Activated T-cell treated with anti-CD3 and anti-CD28 coated beads for 4 hours (primary cell): ENCODE measurements at regions not wholly inside any gene's neighbourhood (a gene's known extent, or its start where the extent isn't known, plus 50 kb on each side); places are given as distances from the start of the nearest gene placed in this dataset.
A peak's percentile ranks its signal among the peaks of the same experiment; 100 is the strongest.
"Not testable (repeated sequence)": the region's sequence is repeated elsewhere in the genome, so short reads cannot be mapped to it uniquely, and the experiment has no call there.

Source experiments
- DNase-seq: peaks from one replicate; pipeline ENCODE4 v3.0.0-alpha.2; 2020

DNA sequence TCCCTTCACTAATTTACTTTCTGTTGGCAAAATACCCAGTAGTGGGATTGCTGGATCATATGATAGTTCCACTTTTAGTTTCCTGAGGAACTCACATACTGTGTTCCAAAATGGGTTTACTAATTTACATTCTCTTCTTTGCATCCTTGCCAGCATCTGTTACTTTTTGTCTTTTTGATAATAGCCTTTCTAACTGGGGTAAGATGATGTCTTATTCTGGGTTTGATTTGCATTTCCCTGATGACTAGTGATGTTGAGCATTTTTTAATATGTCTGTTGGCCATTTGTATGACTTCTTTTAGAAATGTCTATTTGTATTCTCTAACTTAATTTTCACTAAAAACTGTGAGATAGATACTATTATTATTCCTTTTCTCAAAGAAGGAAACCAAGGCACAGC is 411.7 kb downstream of the SOCS6 start:
- no peak for DNase-seq

DNA sequence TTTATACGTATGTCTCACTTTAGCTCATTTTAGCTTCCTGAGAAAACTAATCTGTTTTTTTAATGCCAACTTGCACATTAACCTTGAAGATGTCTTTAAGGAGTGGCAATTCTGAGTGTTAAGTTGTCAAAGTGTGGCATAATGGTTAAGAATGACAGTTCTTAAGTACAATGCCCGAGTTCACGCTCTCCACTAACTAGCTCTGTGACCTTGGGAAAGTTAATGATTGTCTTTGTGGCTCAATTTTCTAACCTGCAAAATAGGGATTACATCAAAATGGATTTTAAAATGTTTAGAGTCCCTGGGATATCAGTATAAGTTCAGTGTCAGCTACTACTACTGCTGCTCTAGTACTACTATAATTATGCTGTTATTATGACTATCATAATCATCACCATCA is 409.7 kb downstream of the SOCS6 start:
- no peak for DNase-seq

DNA sequence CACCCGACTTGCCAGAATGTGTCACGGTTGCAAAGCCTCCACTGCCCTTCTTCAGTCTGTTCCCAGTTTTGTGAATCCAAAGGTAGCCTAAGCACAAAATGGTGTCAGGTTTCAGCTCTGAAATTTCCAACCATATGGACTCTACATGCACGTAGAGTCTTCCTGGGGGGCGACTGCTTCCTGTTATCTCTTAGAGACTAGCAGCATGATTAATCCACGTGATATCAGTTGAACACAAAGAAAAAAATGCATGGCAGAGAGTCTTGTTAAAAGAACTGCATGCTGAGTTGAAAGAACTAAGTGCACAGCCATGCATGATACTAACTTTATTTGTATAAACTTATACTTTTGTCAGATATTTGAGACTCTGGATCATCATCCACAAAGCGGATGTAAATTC is 404.4 kb downstream of the SOCS6 start:
- DNase-seq: no peak

DNA sequence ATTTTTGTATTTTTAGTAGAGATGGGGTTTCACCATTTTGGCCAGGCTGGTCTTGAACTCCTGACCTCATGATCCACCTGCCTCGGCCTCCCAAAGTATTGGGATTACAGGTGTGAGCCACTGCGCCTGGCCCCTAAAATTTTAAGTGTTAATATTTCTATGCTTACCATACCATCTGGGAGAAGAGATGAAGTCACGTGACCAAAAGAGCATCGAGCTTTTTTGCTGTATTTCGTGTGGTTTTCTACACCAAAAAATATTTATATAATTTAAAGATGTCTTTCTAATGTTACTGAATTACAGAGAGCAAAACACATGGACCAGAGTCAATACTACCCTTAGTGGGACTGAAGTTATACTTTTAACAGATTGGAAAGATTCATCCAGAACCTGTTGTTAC is 400.9 kb downstream of the SOCS6 start:
- not testable (repeated sequence) for DNase-seq

DNA sequence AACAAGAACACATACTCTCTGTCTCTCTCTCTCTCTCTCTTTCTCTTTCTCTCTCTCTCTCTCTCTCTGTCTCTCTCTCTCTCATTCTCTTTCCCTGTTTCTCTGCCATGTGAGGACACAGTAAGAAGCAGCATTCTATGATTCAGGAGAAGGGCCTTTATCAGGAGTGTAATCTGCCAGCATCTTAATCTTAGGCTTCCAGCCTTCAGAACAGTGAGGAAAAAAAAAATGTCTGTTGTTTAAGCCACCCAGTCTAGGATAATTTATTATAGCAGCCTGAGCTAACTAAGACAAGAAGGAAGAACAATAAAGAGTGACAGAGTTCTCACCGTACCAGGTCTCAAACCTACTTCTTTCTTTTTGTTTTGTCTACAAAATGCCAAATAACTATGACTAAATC is 399.4 kb downstream of the SOCS6 start:
- DNase-seq: no peak

DNA sequence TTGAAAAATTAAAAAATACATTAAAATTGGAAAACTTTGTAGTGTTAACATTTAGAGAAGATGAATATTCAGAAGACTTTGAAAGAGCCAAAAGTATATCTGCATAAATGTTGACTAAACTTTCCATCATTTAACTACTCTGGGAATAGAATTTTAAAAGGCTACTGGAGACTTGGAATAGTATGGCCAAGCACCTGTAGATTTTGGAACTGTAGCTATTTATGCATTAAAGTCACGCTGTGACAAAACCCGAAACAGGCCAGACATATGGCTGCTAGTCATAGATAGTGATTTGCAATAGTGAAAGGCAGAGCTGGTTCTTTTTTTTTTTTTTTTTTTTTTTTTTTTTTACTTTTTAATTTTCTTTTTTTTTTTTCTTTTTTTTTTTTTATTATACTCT is 396.0 kb downstream of the SOCS6 start:
- DNase-seq: no peak

DNA sequence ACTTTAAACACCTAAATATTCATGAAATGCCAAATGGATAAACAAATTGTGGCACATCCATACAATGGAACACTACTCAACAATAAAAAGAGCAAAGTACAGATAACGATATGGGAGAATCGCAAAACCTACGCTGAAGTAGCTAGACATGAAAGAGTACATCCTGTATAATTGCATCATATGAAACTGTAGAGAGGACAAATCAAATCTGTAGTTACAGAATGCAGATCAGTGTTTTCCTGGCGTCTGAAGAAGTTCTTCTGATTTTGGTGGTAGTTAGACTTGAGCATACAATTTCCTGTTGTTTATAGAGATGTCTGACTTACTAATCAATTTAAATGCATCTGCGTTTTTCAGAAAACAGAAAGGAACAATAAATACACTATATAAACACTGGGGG is 394.4 kb downstream of the SOCS6 start:
- DNase-seq: no peak

DNA sequence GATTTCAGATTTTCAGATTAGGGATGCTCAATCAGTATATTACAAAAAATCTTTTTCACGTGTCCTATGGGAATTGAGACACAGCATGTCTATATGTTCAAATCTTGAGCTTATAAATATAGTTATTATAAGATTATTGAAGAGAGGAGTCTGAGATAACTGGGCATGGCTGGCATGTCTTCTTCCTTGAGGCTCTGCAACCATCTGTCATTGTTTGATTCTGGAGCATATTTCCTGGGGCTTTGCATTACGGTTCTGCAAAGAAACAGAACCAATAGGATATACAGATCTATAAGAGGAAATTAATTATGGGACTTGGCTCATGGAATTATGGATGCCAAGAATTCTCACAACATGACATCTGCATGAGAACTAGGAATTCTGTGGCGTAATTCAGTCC is 386.1 kb downstream of the SOCS6 start:
- DNase-seq: no peak

DNA sequence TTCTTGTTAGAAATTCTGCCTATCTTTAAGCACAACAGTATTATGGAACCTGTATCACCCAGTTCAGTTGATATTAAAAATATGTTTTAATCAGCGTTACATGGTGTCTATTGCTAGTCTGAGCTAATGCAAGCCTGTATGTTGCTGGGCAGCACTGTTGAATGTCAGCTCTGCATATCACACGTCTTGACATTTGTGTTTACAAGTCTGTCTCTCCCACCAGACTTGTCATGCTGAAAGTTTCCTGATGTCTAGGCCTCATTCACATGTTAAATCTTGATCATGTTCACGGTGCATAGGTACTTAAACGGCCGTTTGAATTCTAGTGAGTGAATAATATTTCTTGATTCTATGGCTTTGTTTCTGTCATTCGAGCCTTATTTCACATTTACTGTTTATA is 385.0 kb downstream of the SOCS6 start:
- DNase-seq: no peak

DNA sequence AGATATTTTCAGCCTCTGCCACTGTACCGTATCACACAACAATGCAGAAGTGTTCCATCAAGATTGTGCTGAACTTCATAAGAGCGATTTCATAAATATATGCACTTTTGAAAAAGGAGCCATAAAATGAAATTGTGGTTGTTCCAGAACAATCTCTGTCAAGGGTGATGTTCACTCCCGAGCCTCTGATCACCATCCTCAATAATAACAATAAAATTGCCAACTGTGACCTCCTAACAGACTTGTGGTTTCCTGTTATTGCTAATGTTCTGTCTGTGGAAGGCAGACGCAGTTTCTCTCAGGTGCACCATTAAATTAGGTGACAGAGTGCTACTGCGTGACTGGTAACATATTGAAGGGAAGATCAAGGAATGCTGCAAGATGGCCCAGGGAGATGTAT is 383.7 kb downstream of the SOCS6 start:
- DNase-seq: no peak

DNA sequence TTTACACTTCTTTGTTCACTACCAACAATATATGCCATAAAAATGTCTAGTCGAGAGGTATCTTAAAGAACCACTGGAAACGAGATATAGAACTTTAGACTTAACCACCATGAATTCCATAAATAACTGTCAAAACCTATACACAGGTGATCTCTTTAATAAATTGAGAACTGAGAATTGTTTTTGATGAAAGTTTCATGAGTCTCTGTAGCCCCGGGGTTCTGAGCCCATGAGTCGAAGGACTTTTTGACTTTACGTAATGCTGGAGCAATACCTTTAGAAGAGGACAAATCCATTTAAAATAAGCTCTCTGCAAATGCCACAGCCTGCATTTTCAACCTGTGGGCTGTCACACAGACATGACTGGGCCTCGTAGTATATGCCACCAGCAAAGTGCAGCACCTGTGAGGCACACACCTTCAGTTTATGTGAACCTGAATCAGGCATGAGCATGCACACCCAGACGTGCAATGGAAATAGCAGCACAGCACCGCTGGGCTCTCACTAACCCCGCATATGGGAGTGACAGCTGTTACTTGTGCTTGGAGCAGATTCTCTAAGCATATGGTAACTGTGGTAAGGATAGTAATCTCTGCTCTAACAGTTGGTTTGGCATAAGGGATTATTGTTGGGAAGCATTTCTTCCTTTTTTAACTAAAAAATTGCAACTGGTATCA is 383.2 kb downstream of the SOCS6 start:
- DNase-seq: no peak

DNA sequence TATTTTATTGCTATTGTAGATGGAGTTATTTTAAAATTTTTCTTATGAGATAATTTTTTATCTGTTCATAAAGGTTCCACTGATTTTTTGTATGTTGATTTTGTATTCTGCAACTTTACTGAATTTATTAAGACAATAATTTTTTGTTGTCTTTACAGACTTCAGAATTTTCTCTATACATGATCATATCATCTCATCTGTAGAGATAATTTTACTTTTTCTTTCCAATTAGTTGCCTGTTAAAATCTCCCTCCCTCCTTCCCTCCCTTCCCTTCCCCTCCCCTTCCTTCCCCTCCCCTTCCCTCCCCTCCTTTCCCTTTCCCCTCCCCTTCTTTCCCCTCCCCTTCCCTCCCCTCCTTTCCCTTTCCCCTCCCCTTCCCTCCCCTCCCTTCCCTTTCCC is 378.1 kb downstream of the SOCS6 start:
- DNase-seq: no peak

DNA sequence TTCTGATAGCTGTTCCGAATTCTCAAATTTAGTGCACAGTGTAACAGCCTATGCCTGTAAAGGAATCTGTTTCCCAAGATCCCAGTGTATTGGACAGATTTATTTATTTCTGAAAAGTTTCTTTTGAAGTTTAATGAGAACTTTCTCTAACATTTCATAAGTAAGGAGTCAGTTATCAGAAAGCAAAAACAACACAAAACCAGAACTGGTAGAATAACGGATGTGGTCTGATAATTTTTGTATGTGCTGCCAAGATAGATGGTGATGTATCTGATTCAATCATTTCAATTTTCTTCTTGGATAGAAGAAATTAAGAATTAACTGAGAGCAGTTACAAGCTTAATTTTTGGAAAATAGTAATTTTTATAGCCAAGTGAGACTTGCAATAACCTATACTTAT is 374.3 kb downstream of the SOCS6 start:
- no peak for DNase-seq

DNA sequence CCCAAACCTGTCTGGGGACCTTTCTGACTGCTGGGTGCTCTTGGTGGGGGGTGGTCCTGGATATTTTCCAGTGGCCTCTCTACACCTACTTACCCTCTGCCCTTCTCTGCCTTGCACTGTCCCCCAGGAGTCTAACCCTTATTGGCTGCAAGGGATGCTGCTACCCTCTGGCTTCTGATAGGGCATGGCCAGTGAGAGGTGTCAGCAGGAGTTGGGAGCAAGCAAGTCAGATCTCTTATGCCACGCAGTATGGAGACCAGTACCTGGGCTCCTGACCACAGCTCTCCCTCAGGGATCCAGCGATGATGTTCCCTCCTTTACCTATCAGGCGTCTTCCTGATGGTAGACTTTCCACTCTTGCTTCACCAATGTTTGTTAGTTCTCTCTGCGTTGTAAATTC is 373.7 kb downstream of the SOCS6 start:
- no peak for DNase-seq

DNA sequence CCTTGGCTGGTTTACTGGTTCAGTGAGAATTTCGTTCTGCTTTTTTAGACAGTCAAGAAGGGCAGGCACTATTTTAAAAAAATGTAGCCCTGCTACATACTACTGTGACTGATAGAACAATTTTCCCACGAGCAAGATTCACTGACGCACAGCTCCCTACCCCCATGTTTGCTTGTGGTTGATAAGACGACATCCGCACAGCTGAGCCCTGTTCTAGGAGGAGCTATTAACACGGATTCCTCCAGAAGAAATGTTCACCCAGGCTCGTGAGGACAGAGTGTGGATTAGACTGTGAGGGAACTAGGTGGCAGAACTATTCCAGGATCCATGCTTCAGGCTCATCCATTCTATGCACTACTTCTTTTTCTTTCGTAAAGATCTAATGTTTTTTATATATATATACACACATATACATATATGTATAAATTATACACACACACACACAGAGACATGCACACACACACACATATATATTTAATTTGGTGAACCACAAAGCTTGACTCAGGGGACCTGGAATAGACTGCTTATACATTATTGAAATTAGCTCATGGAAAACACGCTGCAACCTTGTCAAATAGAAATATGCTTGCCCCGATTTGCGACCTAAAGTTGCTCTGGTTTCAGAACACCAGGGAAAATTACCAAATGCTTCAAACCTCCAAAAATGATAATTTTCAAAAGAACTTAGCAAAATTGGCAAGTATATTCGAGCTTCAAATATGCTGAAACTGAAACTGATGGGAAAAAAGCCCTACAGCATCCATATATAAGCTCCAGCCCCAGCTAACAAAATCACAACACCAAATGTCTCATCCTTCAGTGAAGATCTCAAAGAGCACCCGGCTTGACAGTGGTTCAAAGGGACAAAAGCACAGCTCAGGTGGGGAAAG is 370.4 kb downstream of the SOCS6 start:
- peak; percentile 18 for DNase-seq

DNA sequence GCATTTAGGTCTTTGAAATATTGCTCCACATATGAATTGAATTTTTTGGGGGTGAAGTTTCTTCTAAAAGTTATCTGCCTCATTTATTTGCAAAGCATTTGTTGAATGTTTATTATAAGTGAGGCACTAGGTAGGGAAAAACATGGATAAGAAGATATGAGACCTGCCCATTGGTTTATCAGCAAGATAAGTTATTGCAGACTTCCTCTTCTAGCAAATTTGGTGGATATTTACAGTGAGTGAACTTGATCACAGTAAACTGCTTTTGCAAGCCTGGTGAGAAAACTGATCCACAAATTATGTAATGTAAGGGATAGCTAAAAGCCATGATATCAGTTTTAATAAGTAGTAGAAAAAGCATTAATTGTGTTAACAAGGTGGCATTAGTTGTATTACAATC is 364.8 kb downstream of the SOCS6 start:
- DNase-seq: no peak

DNA sequence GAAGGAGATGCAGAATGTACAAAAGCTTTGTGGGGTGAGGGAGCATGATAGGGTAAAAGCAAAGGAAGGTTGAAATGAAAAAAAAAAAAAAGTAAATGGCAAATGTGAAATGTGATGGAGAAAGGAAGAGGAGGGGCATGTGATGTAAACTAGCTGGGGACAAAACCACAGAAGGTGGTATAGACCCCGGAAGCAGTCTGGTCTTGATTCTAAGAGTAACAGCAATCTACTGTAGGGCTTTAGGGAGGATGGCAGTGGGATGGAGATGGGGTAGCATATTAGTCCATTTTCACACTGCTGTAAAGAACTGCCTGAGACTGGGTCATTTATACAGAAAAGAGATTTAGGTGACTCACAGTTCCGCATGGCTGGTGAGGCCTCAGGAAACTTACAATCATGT is 362.0 kb downstream of the SOCS6 start:
- no peak for DNase-seq

DNA sequence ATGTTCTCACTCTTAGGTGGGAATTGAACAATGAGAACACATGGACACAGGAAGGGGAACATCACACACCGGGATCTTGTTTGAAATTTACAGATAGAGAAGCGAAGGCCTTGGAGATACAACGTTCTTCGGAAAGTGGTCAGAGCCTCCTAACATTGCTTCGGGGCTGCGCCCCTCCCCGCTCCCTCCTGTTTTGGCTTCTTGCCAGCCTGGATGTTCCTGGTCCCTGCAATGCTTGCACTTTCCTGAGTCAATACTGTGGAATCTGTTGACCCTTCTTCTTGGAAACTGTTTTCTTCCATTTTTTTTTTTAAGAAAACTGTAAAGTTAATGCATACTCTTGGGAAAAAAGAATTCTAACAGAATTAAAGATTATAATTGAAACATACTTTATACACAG is 360.8 kb downstream of the SOCS6 start:
- DNase-seq: no peak

DNA sequence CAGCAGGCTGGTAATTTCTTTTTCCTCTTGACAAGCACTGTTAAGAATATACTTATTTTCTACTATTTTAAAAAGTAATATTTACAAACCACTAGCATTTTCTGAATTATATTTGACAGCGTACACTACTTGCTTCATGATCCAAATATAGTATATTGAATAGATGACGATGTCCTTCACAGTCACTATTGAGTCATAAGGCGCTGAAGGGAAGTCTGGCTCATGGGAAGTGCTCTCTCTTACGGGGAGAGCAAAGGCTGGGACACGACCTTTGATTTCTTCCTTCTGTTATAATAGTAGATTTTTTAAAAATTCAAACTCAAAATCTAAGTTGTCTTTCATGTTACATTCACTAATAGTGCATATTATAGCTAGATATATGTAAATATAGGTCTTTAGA is 357.1 kb downstream of the SOCS6 start:
- no peak for DNase-seq

DNA sequence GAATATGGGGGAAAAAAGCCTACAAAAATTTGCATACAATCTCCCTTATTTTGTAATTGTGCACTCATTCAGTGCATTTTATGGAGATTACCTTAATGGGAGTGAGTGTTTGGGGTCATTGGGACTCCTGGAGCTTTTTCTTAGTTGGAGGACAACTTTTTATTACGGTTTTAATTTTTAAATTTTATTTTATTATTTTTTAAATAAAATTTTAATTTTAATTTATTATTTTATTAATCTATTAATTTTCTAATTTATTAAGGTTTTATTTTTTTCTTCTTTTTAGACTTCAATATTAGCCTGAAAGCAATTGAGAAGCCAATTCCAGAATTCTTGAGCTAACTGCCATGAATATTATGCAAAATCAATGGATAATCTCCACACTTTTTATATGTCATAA is 355.0 kb downstream of the SOCS6 start:
- no peak for DNase-seq

DNA sequence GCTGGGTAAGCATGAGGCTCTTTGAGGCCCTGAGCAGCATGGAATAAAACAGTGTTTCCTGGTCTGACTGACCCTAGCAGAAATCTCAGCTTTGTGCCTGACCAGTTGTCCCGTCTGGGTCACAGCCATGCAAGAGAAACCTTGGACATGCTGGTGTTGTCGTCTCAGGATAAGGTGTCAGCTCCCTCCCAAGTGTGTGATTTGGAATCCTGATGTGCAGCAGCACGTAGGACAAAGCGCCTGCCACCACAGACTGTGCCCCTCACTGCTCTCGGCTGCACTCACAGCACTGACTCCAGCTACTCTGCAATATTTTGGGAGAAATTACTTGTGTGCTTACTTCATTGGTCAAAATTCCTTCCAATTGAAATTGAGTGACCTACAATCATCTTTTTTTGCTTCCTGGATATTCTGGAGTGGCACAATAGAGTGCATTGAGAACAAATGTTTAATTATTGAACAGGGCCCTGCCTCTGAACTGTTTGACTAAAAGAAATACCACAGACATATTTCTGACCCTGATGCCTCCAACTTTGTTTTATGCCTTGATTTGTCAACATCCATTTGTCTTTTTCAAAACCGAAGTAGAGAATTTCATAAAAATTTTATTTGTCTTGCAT is 352.4 kb downstream of the SOCS6 start:
- no peak for DNase-seq

DNA sequence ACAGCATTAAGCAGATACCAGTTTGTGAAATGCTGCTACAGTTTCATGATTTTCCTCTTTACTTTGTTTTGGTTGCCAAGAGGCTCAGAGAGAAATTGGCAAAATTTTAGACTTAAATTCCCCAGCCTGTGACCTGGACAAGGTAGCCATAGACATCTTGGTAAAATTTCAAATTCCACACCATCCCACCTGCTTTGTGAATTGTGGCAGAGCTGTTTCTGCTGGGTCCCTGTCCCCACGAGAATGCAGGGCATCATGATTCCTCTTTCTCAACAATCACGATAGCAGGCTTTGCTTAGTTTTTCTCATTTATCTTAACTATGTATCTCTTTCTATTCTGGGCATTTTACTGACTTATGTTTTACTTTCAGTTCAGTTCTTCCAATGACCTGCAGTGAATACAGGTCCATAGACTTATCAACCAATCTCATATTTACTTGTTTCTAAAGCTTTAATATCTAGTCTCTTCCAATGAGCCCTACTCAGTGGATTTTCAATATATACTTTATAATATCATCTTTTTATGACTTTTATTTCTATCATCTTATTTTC is 351.6 kb downstream of the SOCS6 start:
- no peak for DNase-seq

DNA sequence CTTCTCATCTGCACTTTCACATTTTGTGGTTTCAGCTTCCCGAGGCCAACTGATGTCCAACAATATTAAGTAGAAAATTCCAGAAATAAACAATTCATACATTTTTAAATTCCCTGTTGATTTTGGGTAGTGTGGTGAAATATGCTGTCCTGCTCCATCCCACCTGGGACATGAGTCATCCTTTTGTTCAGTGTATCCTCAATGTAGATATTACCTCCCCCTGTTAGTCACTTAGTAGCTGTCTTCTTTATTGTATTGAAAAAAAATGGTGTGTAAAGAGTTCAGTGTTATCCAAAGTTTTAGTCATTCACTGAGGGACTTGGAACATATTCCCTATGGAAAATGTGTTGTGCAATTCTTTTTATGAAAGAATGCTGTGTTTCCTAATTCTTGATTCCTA is 348.1 kb downstream of the SOCS6 start:
- DNase-seq: no peak

DNA sequence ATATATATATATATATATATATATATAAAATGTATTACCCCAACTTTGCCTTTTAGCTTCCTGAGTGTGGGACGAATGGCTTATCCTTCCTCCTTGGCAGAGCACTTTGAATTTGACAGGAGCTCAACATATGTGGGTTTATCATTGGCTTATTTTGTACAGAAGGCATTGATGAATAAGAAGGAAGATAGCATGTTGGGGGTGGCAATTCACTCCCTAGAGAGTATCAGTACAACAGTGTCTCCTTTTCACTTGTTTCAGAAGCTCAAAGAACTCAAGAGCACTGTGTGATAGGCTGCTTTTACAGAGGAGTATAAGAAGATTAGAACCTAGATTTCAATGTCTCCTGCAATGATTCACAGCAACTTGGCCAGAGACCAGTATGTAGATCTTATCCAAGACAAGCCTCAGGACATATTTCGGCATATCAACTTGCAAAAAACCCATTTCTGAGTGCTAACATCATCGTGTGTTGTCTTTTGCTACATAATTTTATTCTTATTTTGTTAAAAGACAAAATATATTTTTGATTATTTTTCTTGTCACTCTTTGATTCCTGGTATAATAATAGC is 345.8 kb downstream of the SOCS6 start:
- no peak for DNase-seq
